ENCODE measurements at regions not wholly inside any gene's neighbourhood (a gene's known extent, or its start where the extent isn't known, plus 50 kb on each side); places are given as distances from the start of the nearest gene placed in this dataset.

DNA sequence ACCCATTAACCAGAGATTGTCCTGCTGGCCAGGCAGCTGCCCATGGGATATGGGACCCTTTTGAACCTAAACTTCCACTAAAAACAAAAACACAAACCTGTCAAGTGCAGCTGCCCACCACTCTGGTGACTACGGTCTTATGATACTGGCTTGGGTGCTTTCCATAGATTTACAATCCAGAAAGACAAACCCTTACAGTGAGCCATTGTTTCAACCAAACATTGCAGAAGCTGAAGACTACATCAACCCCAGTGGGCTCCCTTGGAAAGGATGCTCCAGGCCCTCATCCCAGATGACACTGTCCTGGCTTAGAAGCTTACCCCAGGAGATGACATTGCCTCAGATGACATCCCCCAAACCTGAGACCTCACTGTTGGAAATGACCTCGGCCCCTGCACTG lies 56.9 kb upstream of the WNT11 start:
- Mint-ChIP-seq H3K27ac (no peak overlapping the region), H3K36me3 (ENCODE audit: low read depth) (no peaks in the 10 kb centered on the region), H3K27me3 (ENCODE audit: insufficient read depth) (peaks cover 27% of the 10 kb centered on the region), H3K4me3 (no peak overlapping the region), H3K9me3 (no peaks in the 10 kb centered on the region), H3K4me1 (peaks cover 6% of the 10 kb centered on the region)
- no peaks in the 10 kb centered on the region for H3K9me3 ChIP-seq (ENCODE audit: control insufficient read depth, low read length)
- peaks cover 5% of the 10 kb centered on the region for H3K27me3 ChIP-seq (ENCODE audit: control insufficient read depth, insufficient read depth, low read length, poor library complexity, severe bottlenecking)
- no peaks in the 10 kb centered on the region for H3K4me1 ChIP-seq (ENCODE audit: control insufficient read depth, insufficient read depth, low read length)
- no peak overlapping the region for H3K27ac ChIP-seq (ENCODE audit: low read depth, low read length)
- WGBS, 2 experiments (ENCODE audit: insufficient coverage in 1 of 2, insufficient read length in 1 of 2) = 91% methylated on average over 2 of the region's 2 CpGs; no CpG with 5 or more reads in 1 of the 2 experiments
- H3K9ac ChIP-seq (ENCODE audit: extremely low read depth, low read length, poor library complexity, severe bottlenecking) = no peak overlapping the region
- no peak overlapping the region for H3K4me3 ChIP-seq (ENCODE audit: low read length)
- no peak for DNase-seq
- no peaks in the 10 kb centered on the region for H3K36me3 ChIP-seq (ENCODE audit: control insufficient read depth, insufficient read depth, low read length)
- TF ChIP-seq, protein P1, sequence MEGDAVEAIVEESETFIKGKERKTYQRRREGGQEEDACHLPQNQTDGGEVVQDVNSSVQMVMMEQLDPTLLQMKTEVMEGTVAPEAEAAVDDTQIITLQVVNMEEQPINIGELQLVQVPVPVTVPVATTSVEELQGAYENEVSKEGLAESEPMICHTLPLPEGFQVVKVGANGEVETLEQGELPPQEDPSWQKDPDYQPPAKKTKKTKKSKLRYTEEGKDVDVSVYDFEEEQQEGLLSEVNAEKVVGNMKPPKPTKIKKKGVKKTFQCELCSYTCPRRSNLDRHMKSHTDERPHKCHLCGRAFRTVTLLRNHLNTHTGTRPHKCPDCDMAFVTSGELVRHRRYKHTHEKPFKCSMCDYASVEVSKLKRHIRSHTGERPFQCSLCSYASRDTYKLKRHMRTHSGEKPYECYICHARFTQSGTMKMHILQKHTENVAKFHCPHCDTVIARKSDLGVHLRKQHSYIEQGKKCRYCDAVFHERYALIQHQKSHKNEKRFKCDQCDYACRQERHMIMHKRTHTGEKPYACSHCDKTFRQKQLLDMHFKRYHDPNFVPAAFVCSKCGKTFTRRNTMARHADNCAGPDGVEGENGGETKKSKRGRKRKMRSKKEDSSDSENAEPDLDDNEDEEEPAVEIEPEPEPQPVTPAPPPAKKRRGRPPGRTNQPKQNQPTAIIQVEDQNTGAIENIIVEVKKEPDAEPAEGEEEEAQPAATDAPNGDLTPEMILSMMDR (conservative IDR thresholded peaks at IDR 0.05) = no peak

GRCh38 chr11:76260296-76260925 lies 54.1 kb upstream of the WNT11 start:
- Mint-ChIP-seq H3K4me1 (peaks cover 10% of the 10 kb centered on the region), H3K36me3 (ENCODE audit: low read depth) (no peaks in the 10 kb centered on the region), H3K27ac (no peak overlapping the region), H3K9me3 (no peaks in the 10 kb centered on the region), H3K27me3 (ENCODE audit: insufficient read depth) (peaks cover 25% of the 10 kb centered on the region), H3K4me3 (no peak overlapping the region)
- Histone ChIP-seq H3K27me3 (ENCODE audit: control insufficient read depth, insufficient read depth, low read length, poor library complexity, severe bottlenecking) (peaks cover 5% of the 10 kb centered on the region), H3K4me3 (ENCODE audit: low read length) (no peak overlapping the region), H3K27ac (ENCODE audit: low read depth, low read length) (no peak overlapping the region), H3K9ac (ENCODE audit: extremely low read depth, low read length, poor library complexity, severe bottlenecking) (no peak overlapping the region), H3K36me3 (ENCODE audit: control insufficient read depth, insufficient read depth, low read length) (no peaks in the 10 kb centered on the region), H3K9me3 (ENCODE audit: control insufficient read depth, low read length) (no peaks in the 10 kb centered on the region), H3K4me1 (ENCODE audit: control insufficient read depth, insufficient read depth, low read length) (no peaks in the 10 kb centered on the region)
- WGBS, 2 experiments (ENCODE audit: insufficient coverage in 1 of 2, insufficient read length in 1 of 2) = 91 to 98% methylated on average over 5 to 10 of the region's 10 CpGs
- DNase-seq = no peak
- TF ChIP-seq, protein P1 (conservative IDR thresholded peaks at IDR 0.05) = no peak

DNA sequence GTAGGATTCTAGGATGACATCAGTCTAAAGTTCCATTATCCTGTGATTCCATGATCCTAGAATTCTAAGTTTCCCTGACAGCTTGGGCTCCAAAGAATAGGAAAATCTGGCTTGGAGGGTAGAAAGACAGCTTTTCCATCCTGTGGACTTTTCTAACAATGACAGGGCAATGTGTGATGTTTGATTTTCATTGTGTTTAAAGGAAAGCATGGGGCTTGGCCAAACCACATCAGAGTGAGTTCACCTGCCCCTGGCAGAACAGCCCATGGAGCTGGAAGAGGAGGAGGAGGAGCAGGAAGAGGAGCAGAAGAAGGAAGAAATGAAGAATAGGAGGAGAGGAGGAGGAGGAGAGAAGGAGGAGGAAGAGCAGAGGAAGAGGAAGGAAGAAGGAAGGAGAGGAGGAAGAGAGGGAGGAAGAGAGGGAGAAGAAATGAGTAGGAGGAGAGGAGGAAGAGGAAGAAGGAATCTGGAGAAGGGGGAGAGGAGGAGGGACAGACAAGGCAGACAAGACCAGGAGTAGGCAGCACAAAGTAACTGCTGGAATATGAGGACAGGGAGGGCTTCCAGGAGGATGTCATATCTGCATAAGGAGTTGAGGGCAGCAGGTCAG lies 53.1 kb upstream of the WNT11 start:
- Histone ChIP-seq H3K27me3 (ENCODE audit: control insufficient read depth, insufficient read depth, low read length, poor library complexity, severe bottlenecking) (peaks cover 5% of the 10 kb centered on the region), H3K9me3 (ENCODE audit: control insufficient read depth, low read length) (no peaks in the 10 kb centered on the region), H3K27ac (ENCODE audit: low read depth, low read length) (no peak overlapping the region), H3K9ac (ENCODE audit: extremely low read depth, low read length, poor library complexity, severe bottlenecking) (no peak overlapping the region), H3K4me3 (ENCODE audit: low read length) (no peak overlapping the region), H3K36me3 (ENCODE audit: control insufficient read depth, insufficient read depth, low read length) (no peaks in the 10 kb centered on the region), H3K4me1 (ENCODE audit: control insufficient read depth, insufficient read depth, low read length) (no peaks in the 10 kb centered on the region)
- Mint-ChIP-seq H3K4me3 (no peak overlapping the region), H3K27ac (no peak overlapping the region), H3K27me3 (ENCODE audit: insufficient read depth) (peaks cover 25% of the 10 kb centered on the region), H3K4me1 (peaks cover 10% of the 10 kb centered on the region), H3K36me3 (ENCODE audit: low read depth) (no peaks in the 10 kb centered on the region), H3K9me3 (no peaks in the 10 kb centered on the region)
- TF ChIP-seq, protein P1 (conservative IDR thresholded peaks at IDR 0.05) = no peak
- no peak for DNase-seq

Data from endodermal cell (in vitro differentiated cells).